Testis (tissue), 2 donors: ENCODE measurements at regions not wholly inside any gene's neighbourhood (a gene's known extent, or its start where the extent isn't known, plus 50 kb on each side); places are given as distances from the start of the nearest gene placed in this dataset.
"Not testable (repeated sequence)": the region's sequence is repeated elsewhere in the genome, so short reads cannot be mapped to it uniquely, and the experiment has no call there.

ENCODE experiments used
- POLR2A ChIP-seq: fragments of 450-650 bp; IDR thresholded peaks from one replicate; pipeline ENCODE4 v1.6.1; 2017; ENCODE audit warnings: antibody characterized with exemption, mild to moderate bottlenecking, moderate library complexity
- TF ChIP-seq, protein P1 (sequence below), 3 experiments: fragments of 450-650 bp in 2 of 3; fragments of 200-600 bp in 1 of 3; sonication (generic) in 1 of 3; IDR thresholded peaks; one replicate each; pipeline ENCODE4 v1.5.1; 2016 to 2019; ENCODE audit warnings: antibody characterized with exemption in 3 of 3, mild to moderate bottlenecking in 2 of 3, moderate library complexity in 1 of 3

DNA sequence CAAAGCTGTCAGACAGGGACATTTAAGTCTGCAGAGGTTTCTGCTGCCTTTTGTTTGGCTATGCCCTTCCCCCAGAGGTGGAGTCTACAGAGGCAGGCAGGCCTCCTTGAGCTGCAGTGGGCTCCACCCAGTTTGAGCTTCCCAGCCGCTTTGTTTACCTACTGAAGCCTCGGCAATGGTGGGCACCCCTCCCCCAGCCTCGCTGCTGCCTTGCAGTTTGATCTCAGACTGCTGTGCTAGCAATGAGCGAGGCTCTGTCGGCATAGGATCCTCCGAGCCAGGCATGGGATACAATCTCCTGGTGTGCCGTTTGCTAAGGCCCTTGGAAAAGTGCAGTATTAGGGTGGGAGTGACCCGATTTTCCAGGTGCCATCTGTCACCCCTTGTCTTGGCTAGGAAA, 149.4 kb upstream of the PGRMC2 start:
- TF ChIP-seq, protein P1, sequence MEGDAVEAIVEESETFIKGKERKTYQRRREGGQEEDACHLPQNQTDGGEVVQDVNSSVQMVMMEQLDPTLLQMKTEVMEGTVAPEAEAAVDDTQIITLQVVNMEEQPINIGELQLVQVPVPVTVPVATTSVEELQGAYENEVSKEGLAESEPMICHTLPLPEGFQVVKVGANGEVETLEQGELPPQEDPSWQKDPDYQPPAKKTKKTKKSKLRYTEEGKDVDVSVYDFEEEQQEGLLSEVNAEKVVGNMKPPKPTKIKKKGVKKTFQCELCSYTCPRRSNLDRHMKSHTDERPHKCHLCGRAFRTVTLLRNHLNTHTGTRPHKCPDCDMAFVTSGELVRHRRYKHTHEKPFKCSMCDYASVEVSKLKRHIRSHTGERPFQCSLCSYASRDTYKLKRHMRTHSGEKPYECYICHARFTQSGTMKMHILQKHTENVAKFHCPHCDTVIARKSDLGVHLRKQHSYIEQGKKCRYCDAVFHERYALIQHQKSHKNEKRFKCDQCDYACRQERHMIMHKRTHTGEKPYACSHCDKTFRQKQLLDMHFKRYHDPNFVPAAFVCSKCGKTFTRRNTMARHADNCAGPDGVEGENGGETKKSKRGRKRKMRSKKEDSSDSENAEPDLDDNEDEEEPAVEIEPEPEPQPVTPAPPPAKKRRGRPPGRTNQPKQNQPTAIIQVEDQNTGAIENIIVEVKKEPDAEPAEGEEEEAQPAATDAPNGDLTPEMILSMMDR (IDR thresholded peaks at IDR 0.05), result not testable (repeated sequence)
- not testable (repeated sequence) for TF ChIP-seq POLR2A
